HEK293 (cell line): ENCODE measurements at regions not wholly inside any gene's neighbourhood (a gene's known extent, or its start where the extent isn't known, plus 50 kb on each side); places are given as distances from the start of the nearest gene placed in this dataset.

ENCODE experiments used
- CTCF ChIA-PET: fragments of 350-600 bp; formaldehyde crosslinking; extraction: SDS; loops from one replicate; lab custom pipeline; 2021; ENCODE audit warnings: antibody characterized with exemption; lab: Yijun Ruan, JAX
- POLR2A ChIA-PET: fragments of 300-600 bp; formaldehyde crosslinking; extraction: SDS; loops from one replicate; lab custom pipeline; 2020; ENCODE audit warnings: antibody characterized with exemption, inconsistent platforms; lab: Yijun Ruan, JAX
- H3K27ac ChIP-seq: fragments of 200-500 bp; sonication (Bioruptor generic); 2 replicates; pipeline ENCODE4 v1.5.1; 2014; ENCODE audit warnings: low read depth, low read length, control low read depth, inconsistent platforms; ENCODE audit errors: extremely low read depth
- H3K36me3 ChIP-seq, 2 experiments: fragments of 200-500 bp in 1 of 2; sonication (Bioruptor generic) in 1 of 2; 1 replicate in 1 of 2; 2 replicates in 1 of 2; pipeline ENCODE4 v1.5.1; 2014 to 2017; ENCODE audit warnings: inconsistent platforms in 2 of 2, low read length in 2 of 2; ENCODE audit not compliant: control insufficient read depth in 2 of 2, insufficient read depth in 1 of 2
- H3K4me1 ChIP-seq: fragments of 200-500 bp; sonication (Bioruptor generic); 2 replicates; pipeline ENCODE4 v1.5.1; 2014; ENCODE audit warnings: mild to moderate bottlenecking, low read length, inconsistent platforms; ENCODE audit not compliant: control insufficient read depth, insufficient read depth
- H3K4me3 ChIP-seq: 2 replicates; pipeline ENCODE4 v1.5.1; 2011; ENCODE audit warnings: low read depth, mild to moderate bottlenecking, control low read depth, low read length, moderate library complexity
- H3K9me3 ChIP-seq: fragments of 200-500 bp; sonication (Bioruptor generic); 2 replicates; pipeline ENCODE4 v1.5.1; 2014; ENCODE audit warnings: low read depth, low read length, inconsistent platforms; ENCODE audit not compliant: control insufficient read depth, insufficient read depth
- BCL11B ChIP-seq: fragments of 450-650 bp; formaldehyde crosslinking; IDR thresholded peaks from 2 replicates; pipeline ENCODE4 v1.5.1; 2016; ENCODE audit warnings: low read depth, missing biosample characterization, missing genetic modification characterization
- GFI1B ChIP-seq: fragments of 450-650 bp; formaldehyde crosslinking; IDR thresholded peaks from 2 replicates; pipeline ENCODE4 v1.5.1; 2016; ENCODE audit warnings: missing biosample characterization, missing genetic modification characterization
- GLI2 ChIP-seq: fragments of 450-650 bp; formaldehyde crosslinking; IDR thresholded peaks from 2 replicates; pipeline ENCODE4; 2017; ENCODE audit warnings: missing biosample characterization, missing genetic modification characterization, low read depth, borderline replicate concordance
- HOXA7 ChIP-seq: sonication (generic); formaldehyde crosslinking; IDR thresholded peaks from 2 replicates; pipeline ENCODE4 v1.8.1; 2022; ENCODE audit warnings: missing genetic modification reagents, borderline replicate concordance
- KLF16 ChIP-seq: fragments of 450-650 bp; formaldehyde crosslinking; IDR thresholded peaks from 2 replicates; pipeline ENCODE4 v1.5.1; 2017; ENCODE audit warnings: missing biosample characterization, missing genetic modification characterization
- KLF7 ChIP-seq: fragments of 450-650 bp; formaldehyde crosslinking; IDR thresholded peaks from 2 replicates; pipeline ENCODE4 v1.5.1; 2016; ENCODE audit warnings: missing biosample characterization, missing genetic modification characterization, borderline replicate concordance
- SP2 ChIP-seq: fragments of 450-650 bp; formaldehyde crosslinking; IDR thresholded peaks from 2 replicates; pipeline ENCODE4 v1.5.1; 2016; ENCODE audit warnings: missing biosample characterization, missing genetic modification characterization
- YY1 ChIP-seq: fragments of 450-650 bp; formaldehyde crosslinking; IDR thresholded peaks from 2 replicates; pipeline ENCODE4 v1.5.1; 2018; ENCODE audit warnings: missing biosample characterization, missing genetic modification characterization
- ZFP41 ChIP-seq: fragments of 450-650 bp; formaldehyde crosslinking; IDR thresholded peaks from 2 replicates; pipeline ENCODE4 v1.5.1; 2016; ENCODE audit warnings: missing biosample characterization, missing genetic modification characterization, borderline replicate concordance
- ZNF157 ChIP-seq: fragments of 450-650 bp; formaldehyde crosslinking; IDR thresholded peaks from 2 replicates; pipeline ENCODE4 v1.5.1; 2016; ENCODE audit warnings: missing biosample characterization, missing genetic modification characterization
- ZNF223 ChIP-seq: fragments of 450-650 bp; formaldehyde crosslinking; IDR thresholded peaks from 2 replicates; pipeline ENCODE4 v1.5.1; 2016; ENCODE audit warnings: missing biosample characterization, missing genetic modification characterization
- ZNF24 ChIP-seq: fragments of 450-650 bp; formaldehyde crosslinking; IDR thresholded peaks from 2 replicates; pipeline ENCODE4 v1.5.1; 2016; ENCODE audit warnings: missing biosample characterization, missing genetic modification characterization
- ZNF248 ChIP-seq: fragments of 450-650 bp; formaldehyde crosslinking; IDR thresholded peaks from 2 replicates; pipeline ENCODE4 v1.5.1; 2017; ENCODE audit warnings: missing biosample characterization, missing genetic modification characterization
- ZNF433 ChIP-seq: fragments of 450-650 bp; formaldehyde crosslinking; IDR thresholded peaks from 2 replicates; pipeline ENCODE4 v1.5.1; 2016; ENCODE audit warnings: missing biosample characterization, missing genetic modification characterization, low read depth
- ZNF514 ChIP-seq: fragments of 450-650 bp; formaldehyde crosslinking; IDR thresholded peaks from 2 replicates; pipeline ENCODE4 v1.5.1; 2016; ENCODE audit warnings: missing biosample characterization, missing genetic modification characterization
- ZNF621 ChIP-seq: fragments of 450-650 bp; formaldehyde crosslinking; IDR thresholded peaks from 2 replicates; pipeline ENCODE4 v1.5.1; 2017; ENCODE audit warnings: missing biosample characterization, missing genetic modification characterization
- ZNF654 ChIP-seq: fragments of 450-650 bp; formaldehyde crosslinking; IDR thresholded peaks from 2 replicates; pipeline ENCODE4 v1.5.1; 2016; ENCODE audit warnings: low read depth, missing biosample characterization, missing genetic modification characterization
- ZNF664 ChIP-seq: fragments of 450-650 bp; formaldehyde crosslinking; IDR thresholded peaks from 2 replicates; pipeline ENCODE4 v1.5.1; 2016; ENCODE audit warnings: missing biosample characterization, missing genetic modification characterization
- ZNF785 ChIP-seq: fragments of 450-650 bp; formaldehyde crosslinking; IDR thresholded peaks from 2 replicates; pipeline ENCODE4 v1.5.1; 2016; ENCODE audit warnings: missing biosample characterization, missing genetic modification characterization
- ZSCAN30 ChIP-seq: fragments of 450-650 bp; IDR thresholded peaks from 2 replicates; pipeline ENCODE4 v1.5.1; 2018; ENCODE audit warnings: missing biosample characterization, mild to moderate bottlenecking, missing genetic modification characterization, moderate library complexity
- TF ChIP-seq, protein P1 (sequence below): fragments of 450-650 bp; formaldehyde crosslinking; IDR thresholded peaks from 2 replicates; pipeline ENCODE4 v1.5.0; 2017; ENCODE audit warnings: missing biosample characterization, missing genetic modification characterization, borderline replicate concordance
- TF ChIP-seq, protein P2 (sequence below): fragments of 450-650 bp; formaldehyde crosslinking; IDR thresholded peaks from 2 replicates; pipeline ENCODE4 v1.5.1; 2016; ENCODE audit warnings: missing biosample characterization, missing genetic modification characterization
- TF ChIP-seq, protein P3 (sequence below): fragments of 450-650 bp; formaldehyde crosslinking; IDR thresholded peaks from 2 replicates; pipeline ENCODE4 v1.5.1; 2016; ENCODE audit warnings: missing biosample characterization, missing genetic modification characterization
- TF ChIP-seq, protein P4 (sequence below): fragments of 450-650 bp; formaldehyde crosslinking; IDR thresholded peaks from 2 replicates; pipeline ENCODE4 v1.5.1; 2016; ENCODE audit warnings: missing biosample characterization, missing genetic modification characterization

DNA sequence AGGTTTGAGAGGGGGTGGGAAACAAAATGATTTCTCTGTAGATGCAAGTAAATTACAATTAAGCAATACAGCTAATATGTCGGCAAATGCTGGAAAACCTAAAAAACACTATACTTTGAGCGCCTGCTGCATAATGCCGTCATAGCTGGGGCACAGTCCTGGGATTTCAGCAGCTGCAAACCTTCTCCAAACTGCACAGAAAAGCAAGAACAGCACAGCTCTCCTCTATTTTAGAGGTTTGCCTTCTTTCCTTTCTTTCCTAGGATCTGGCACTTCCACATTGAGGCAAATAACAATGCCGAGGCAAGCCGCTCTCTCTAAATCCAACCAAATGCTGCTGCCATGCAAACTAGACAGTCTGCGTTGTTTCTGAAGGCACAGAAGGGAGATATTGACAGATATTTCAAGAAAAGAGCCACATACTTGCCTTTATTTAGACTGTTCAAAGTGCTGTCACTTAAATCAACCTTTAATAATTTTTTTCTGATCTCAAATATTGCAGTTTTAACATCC lies 287.1 kb upstream of the G2E3 start (continued):
- TF ChIP-seq, protein P1, sequence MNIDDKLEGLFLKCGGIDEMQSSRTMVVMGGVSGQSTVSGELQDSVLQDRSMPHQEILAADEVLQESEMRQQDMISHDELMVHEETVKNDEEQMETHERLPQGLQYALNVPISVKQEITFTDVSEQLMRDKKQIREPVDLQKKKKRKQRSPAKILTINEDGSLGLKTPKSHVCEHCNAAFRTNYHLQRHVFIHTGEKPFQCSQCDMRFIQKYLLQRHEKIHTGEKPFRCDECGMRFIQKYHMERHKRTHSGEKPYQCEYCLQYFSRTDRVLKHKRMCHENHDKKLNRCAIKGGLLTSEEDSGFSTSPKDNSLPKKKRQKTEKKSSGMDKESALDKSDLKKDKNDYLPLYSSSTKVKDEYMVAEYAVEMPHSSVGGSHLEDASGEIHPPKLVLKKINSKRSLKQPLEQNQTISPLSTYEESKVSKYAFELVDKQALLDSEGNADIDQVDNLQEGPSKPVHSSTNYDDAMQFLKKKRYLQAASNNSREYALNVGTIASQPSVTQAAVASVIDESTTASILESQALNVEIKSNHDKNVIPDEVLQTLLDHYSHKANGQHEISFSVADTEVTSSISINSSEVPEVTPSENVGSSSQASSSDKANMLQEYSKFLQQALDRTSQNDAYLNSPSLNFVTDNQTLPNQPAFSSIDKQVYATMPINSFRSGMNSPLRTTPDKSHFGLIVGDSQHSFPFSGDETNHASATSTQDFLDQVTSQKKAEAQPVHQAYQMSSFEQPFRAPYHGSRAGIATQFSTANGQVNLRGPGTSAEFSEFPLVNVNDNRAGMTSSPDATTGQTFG (tag by site-specific recombination), result no peak
- TF ChIP-seq ZNF664 (no peak), YY1 (tag by site-specific recombination) (no peak), GFI1B (tag by site-specific recombination) (no peak), KLF7 (no peak)
- TF ChIP-seq, all 188 proteins: peak for 0

DNA sequence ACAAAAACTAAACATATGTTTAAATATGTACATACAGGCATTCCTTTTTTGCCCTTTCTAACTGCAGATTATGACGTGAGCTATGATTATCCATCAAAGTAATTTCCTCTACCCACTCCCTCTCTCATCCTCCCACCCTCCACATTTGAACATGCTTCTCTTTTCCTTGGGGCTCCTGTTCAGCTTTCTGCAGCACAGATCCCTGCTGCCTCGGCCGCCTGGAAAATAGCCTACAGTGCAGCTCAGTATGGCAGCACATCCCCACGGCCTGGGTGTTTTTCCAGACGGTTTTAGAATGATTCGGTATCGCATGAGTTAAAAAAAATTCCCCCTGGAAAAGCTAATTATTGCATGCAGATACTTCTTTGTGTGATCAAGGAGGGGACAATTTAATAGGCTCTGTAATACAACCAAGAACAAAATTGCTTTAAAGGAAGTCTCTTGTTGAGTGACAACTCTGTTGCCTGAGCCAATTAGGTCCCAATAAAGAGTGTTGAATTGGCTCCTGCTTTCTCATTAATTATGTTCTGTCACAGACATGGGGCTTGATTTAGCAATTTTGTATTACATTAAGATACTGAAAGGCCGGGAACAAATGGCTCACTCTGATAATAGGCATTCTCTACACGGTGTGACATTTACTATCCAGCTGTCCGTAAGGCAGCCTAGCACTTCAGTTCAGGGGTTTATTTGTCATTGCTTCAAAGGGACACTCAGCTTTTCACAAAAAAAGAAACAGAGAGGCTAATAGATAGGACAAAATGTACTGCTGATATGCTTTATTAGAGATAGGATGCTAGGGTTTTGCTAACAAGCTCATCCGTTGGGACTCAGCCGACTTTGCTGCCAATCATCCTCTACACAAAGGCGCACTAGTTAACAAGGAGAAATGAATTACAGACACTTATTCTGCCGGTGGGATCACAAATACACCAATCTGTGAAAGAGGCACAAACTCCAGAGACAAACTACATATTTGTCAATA lies 285.8 kb upstream of the G2E3 start:
- Histone ChIP-seq H3K36me3 (no peaks in the 10 kb centered on the region), H3K4me3 (no peak overlapping the region), H3K27ac (no peak overlapping the region), H3K9me3 (no peaks in the 10 kb centered on the region)
- POLR2A ChIA-PET, result no interaction called here
- CTCF ChIA-PET, result interaction anchor here (0.7 to 6.5 kb wide), 4 partner anchors 12 to 682 kb away, joined by 3 to 80 read pairs (median 8); no protein-coding TSS in a partner anchor
- TF ChIP-seq ZNF433 (tag by site-specific recombination) (no peak), ZNF248 (tag by site-specific recombination) (no peak), GLI2 (tag by site-specific recombination) (no peak), ZNF24 (tag by site-specific recombination) (no peak), ZNF664 (no peak), SP2 (tag by site-specific recombination) (no peak), ZNF785 (tag by site-specific recombination) (no peak), ZNF223 (tag by site-specific recombination) (no peak), HOXA7 (CRISPR knock-in tag) (no peak), ZNF514 (tag by site-specific recombination) (no peak), ZFP41 (no peak), ZNF621 (tag by site-specific recombination) (no peak), ZNF654 (tag by site-specific recombination) (no peak), ZSCAN30 (no peak), ZNF157 (no peak), BCL11B (tag by site-specific recombination) (no peak), KLF16 (tag by site-specific recombination) (no peak)
- TF ChIP-seq, protein P2, sequence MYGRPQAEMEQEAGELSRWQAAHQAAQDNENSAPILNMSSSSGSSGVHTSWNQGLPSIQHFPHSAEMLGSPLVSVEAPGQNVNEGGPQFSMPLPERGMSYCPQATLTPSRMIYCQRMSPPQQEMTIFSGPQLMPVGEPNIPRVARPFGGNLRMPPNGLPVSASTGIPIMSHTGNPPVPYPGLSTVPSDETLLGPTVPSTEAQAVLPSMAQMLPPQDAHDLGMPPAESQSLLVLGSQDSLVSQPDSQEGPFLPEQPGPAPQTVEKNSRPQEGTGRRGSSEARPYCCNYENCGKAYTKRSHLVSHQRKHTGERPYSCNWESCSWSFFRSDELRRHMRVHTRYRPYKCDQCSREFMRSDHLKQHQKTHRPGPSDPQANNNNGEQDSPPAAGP, result no peak
- TF ChIP-seq, protein P3, sequence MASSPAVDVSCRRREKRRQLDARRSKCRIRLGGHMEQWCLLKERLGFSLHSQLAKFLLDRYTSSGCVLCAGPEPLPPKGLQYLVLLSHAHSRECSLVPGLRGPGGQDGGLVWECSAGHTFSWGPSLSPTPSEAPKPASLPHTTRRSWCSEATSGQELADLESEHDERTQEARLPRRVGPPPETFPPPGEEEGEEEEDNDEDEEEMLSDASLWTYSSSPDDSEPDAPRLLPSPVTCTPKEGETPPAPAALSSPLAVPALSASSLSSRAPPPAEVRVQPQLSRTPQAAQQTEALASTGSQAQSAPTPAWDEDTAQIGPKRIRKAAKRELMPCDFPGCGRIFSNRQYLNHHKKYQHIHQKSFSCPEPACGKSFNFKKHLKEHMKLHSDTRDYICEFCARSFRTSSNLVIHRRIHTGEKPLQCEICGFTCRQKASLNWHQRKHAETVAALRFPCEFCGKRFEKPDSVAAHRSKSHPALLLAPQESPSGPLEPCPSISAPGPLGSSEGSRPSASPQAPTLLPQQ (tag by site-specific recombination), result no peak
- TF ChIP-seq, protein P4, sequence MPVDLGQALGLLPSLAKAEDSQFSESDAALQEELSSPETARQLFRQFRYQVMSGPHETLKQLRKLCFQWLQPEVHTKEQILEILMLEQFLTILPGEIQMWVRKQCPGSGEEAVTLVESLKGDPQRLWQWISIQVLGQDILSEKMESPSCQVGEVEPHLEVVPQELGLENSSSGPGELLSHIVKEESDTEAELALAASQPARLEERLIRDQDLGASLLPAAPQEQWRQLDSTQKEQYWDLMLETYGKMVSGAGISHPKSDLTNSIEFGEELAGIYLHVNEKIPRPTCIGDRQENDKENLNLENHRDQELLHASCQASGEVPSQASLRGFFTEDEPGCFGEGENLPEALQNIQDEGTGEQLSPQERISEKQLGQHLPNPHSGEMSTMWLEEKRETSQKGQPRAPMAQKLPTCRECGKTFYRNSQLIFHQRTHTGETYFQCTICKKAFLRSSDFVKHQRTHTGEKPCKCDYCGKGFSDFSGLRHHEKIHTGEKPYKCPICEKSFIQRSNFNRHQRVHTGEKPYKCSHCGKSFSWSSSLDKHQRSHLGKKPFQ (tag by site-specific recombination), result no peak
- TF ChIP-seq, all 188 proteins: peak for 0
- no peaks in the 10 kb centered on the region for H3K4me1 ChIP-seq
